ENCODE measurements at regions not wholly inside any gene's neighbourhood (a gene's known extent, or its start where the extent isn't known, plus 50 kb on each side); places are given as distances from the start of the nearest gene placed in this dataset.
A peak's percentile ranks its signal among the peaks of the same experiment; 100 is the strongest.

DNA sequence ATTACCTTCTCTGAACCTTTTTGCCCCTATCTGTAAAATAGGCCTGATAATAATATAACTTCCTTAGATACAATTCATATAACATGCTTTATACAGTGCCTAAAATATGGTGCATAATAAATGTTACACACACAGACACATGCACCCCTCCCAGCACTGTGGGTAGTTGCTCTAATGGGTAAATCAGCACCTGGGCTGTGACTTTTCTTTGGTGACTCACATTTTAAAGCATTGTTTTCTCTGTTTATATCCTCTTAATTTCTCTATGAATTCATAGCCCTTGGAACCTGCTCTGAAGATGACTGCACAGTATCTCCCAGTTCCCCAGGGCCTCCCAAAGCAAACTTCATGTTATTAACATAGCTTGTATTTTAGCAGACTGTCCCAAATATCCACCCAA, 248.2 kb upstream of the TNP1 start:
- Mint-ChIP-seq H3K9me3 (peaks cover 0 to 2% (median 2%) of the 10 kb centered on the region in 7 donors), H3K27me3 (ENCODE audit: low read depth in 3 of 3) (peaks cover 1 to 5% (median 3%) of the 10 kb centered on the region in 3 donors), H3K36me3 (no peaks in the 10 kb centered on the region), H3K4me1 (peaks cover 14% of the 10 kb centered on the region), H3K4me3 (no peak overlapping the region), H3K27ac (no peak overlapping the region)
- Histone ChIP-seq H3K36me3 (replicated peaks in 1 of 2; ENCODE audit: control insufficient read depth in 1 of 2, insufficient read depth in 2 of 2, low read length in 2 of 2) (no peaks in the 10 kb centered on the region), H3K9me3 (replicated peaks in 1 of 2; ENCODE audit: control insufficient read depth in 1 of 2, insufficient read depth in 1 of 2, low read length in 2 of 2) (no peaks in the 10 kb centered on the region), H3K27me3 (ENCODE audit: control insufficient read depth in 2 of 2, insufficient read depth in 2 of 2, low read length in 2 of 2) (peaks cover 0 to 2% of the 10 kb centered on the region in 2 donors), H2AFZ (ENCODE audit: insufficient read depth, low read depth, low read length, poor library complexity, severe bottlenecking) (no peak overlapping the region), H4K20me1 (ENCODE audit: insufficient read depth, low read length) (no peaks in the 10 kb centered on the region), H3K4me2 (replicated peaks; ENCODE audit: extremely low read depth, low read length, poor library complexity, severe bottlenecking) (no peak overlapping the region), H3K27ac (ENCODE audit: low read depth in 1 of 2, low read length in 2 of 2) (no peak overlapping the region), H3K9ac (ENCODE audit: insufficient read depth, low read length, poor library complexity, severe bottlenecking) (no peak overlapping the region), H3K79me2 (ENCODE audit: insufficient read depth, low read length) (no peaks in the 10 kb centered on the region), H3K4me3 (replicated peaks in 1 of 3; ENCODE audit: low read depth in 2 of 3, low read length in 3 of 3) (no peak overlapping the region), H3K4me1 (ENCODE audit: control insufficient read depth in 1 of 2, insufficient read depth in 2 of 2, low read length in 2 of 2) (peaks cover 7% of the 10 kb centered on the region in 2 donors)
- TF ChIP-seq, protein P1, sequence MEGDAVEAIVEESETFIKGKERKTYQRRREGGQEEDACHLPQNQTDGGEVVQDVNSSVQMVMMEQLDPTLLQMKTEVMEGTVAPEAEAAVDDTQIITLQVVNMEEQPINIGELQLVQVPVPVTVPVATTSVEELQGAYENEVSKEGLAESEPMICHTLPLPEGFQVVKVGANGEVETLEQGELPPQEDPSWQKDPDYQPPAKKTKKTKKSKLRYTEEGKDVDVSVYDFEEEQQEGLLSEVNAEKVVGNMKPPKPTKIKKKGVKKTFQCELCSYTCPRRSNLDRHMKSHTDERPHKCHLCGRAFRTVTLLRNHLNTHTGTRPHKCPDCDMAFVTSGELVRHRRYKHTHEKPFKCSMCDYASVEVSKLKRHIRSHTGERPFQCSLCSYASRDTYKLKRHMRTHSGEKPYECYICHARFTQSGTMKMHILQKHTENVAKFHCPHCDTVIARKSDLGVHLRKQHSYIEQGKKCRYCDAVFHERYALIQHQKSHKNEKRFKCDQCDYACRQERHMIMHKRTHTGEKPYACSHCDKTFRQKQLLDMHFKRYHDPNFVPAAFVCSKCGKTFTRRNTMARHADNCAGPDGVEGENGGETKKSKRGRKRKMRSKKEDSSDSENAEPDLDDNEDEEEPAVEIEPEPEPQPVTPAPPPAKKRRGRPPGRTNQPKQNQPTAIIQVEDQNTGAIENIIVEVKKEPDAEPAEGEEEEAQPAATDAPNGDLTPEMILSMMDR (IDR thresholded peaks at IDR 0.05): no peak
- no peak for DNase-seq
- intact Hi-C loops (cut with micrococcal nuclease): no loop called here

DNA sequence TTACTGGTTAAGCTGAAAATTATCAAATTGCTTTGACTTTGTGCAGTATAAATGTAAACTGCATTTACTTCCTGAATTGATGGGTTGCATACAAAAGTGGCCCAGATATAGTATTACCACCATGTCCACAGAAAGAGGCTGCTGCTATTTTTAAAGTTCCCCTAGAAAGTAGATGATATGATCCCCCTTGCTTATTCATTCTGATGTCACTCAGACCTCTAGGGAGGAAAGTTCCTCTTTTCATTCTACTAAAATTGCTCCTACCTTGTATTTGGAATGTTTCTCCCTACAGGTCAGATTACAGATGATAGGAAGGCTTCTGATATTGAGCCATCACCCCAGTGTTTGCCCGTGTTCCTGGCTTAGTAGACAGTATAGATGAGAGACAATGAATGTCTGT, 247.6 kb upstream of the TNP1 start:
- H2AFZ ChIP-seq (ENCODE audit: insufficient read depth, low read depth, low read length, poor library complexity, severe bottlenecking): no peak overlapping the region
- H3K4me1 ChIP-seq (ENCODE audit: control insufficient read depth in 1 of 2, insufficient read depth in 2 of 2, low read length in 2 of 2): peaks cover 7% of the 10 kb centered on the region in 2 donors
- no peaks in the 10 kb centered on the region for H3K79me2 ChIP-seq (ENCODE audit: insufficient read depth, low read length)
- Mint-ChIP-seq H3K27me3 (ENCODE audit: low read depth in 3 of 3) (peaks cover 1 to 6% (median 6%) of the 10 kb centered on the region in 3 donors), H3K4me3 (no peak overlapping the region), H3K4me1 (peaks cover 14% of the 10 kb centered on the region), H3K27ac (no peak overlapping the region), H3K36me3 (no peaks in the 10 kb centered on the region), H3K9me3 (peaks cover 0 to 2% (median 2%) of the 10 kb centered on the region in 7 donors)
- no peak overlapping the region for H3K9ac ChIP-seq (ENCODE audit: insufficient read depth, low read length, poor library complexity, severe bottlenecking)
- H3K4me2 ChIP-seq (replicated peaks; ENCODE audit: extremely low read depth, low read length, poor library complexity, severe bottlenecking): no peak overlapping the region
- DNase-seq: peak in 1 of 3 donors; percentile 19
- WGBS (ENCODE audit: insufficient coverage): 88% methylated on average over 1 of the region's 1 CpG
- intact Hi-C loops (cut with micrococcal nuclease): no loop called here
- H3K36me3 ChIP-seq (replicated peaks in 1 of 2; ENCODE audit: control insufficient read depth in 1 of 2, insufficient read depth in 2 of 2, low read length in 2 of 2): no peaks in the 10 kb centered on the region
- no peaks in the 10 kb centered on the region for H3K9me3 ChIP-seq (replicated peaks in 1 of 2; ENCODE audit: control insufficient read depth in 1 of 2, insufficient read depth in 1 of 2, low read length in 2 of 2)
- H3K27me3 ChIP-seq (ENCODE audit: control insufficient read depth in 2 of 2, insufficient read depth in 2 of 2, low read length in 2 of 2): peaks cover 0 to 2% of the 10 kb centered on the region in 2 donors
- no peak overlapping the region for H3K27ac ChIP-seq (ENCODE audit: low read depth in 1 of 2, low read length in 2 of 2)
- TF ChIP-seq, protein P1 (IDR thresholded peaks at IDR 0.05): no peak
- H3K4me3 ChIP-seq (replicated peaks in 1 of 3; ENCODE audit: low read depth in 2 of 3, low read length in 3 of 3): no peak overlapping the region
- no peaks in the 10 kb centered on the region for H4K20me1 ChIP-seq (ENCODE audit: insufficient read depth, low read length)

Measured in CD14-positive monocyte (primary cell).